ENCODE measurements at regions not wholly inside any gene's neighbourhood (a gene's known extent, or its start where the extent isn't known, plus 50 kb on each side); places are given as distances from the start of the nearest gene placed in this dataset.

GRCh38 chr13:86201477-86201876, 402.3 kb upstream of the SLITRK6 start:
- Mint-ChIP-seq H3K27ac (no peak overlapping the region), H3K9me3 (peaks cover 1 to 2% of the 10 kb centered on the region in 2 donors), H3K36me3 (no peaks in the 10 kb centered on the region)
- peak; percentile 54 to 71 for ATAC-seq
- DNase-seq (ENCODE audit: low spot score in 2 of 2): no peak

DNA sequence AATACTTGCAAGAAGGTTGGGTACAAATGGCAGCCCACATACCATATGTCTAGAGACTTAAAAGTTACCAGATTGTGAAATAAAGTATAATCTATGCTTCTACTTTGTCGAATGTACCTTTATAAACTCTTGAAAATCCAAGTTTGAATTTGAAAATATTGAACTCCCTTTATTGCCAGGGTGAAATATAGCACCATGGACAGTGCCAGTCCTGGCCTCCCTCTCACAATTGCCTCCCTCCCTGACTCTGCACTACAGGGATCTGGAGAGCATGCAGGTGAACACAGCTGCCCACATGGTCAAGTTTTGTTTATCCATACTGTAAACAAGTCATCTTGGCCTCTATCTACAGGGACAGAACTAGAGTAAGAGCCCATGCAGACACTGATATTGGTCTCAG, 394.1 kb upstream of the SLITRK6 start:
- H3K27ac Mint-ChIP-seq: no peak overlapping the region

DNA sequence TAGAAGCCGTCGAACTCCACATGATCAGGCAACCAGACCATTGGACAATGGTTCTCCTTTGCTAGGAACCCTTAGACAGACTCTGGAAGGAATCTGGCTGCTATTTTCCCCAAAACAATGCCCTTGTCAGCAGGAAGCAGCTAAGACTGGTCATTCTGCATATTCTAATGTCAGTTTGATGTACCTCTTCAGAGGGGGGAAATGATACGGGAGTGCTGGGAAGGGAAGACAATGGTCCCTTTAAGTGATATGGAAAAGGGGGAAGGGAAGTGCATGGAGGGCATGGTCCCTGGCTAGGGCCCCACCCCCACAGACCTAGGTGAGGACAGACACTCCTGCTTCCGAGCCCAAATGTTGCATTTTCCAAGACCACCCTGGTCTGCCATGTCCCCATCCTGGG, 389.0 kb upstream of the SLITRK6 start:
- DNase-seq (ENCODE audit: low spot score in 2 of 2) (no peak), ATAC-seq (no peak)
- Mint-ChIP-seq H3K9me3 (peaks cover 29 to 33% of the 10 kb centered on the region in 2 donors), H3K36me3 (peaks cover 0 to 15% of the 10 kb centered on the region in 2 donors), H3K27ac (no peak overlapping the region)

More for the DNA sequence above, 394.1 kb upstream of the SLITRK6 start:
- DNase-seq (ENCODE audit: low spot score in 2 of 2) (no peak), ATAC-seq (no peak)
- Mint-ChIP-seq H3K9me3 (peaks cover 19 to 21% of the 10 kb centered on the region in 2 donors), H3K36me3 (peaks cover 0 to 5% of the 10 kb centered on the region in 2 donors)

- no peak for DNase-seq (ENCODE audit: low spot score in 2 of 2)
- H3K27ac Mint-ChIP-seq: no peak overlapping the region
Measured at GRCh38 chr13:86185636-86186035, 386.4 kb upstream of the SLITRK6 start.

DNA sequence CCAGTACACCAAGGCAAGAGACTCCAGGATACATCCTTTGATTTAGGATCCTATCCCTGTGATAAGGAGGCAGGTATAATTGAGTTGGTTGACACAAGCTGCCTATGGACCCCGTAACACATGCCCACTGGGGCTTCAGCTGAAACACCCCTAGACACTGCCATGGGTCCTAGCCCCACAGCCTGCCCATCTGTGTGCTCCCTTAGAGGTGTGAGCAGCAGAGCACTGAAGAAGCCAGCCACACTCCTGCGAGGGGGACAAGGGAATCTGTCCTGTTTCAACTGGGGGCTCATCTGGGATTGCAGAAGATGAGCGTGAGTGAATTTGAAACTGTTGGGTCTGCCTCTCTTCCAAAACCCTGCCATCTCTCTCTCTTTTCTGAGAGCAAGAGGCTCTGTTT, 385.9 kb upstream of the SLITRK6 start:
- Mint-ChIP-seq H3K9me3 (peaks cover 23 to 35% of the 10 kb centered on the region in 2 donors), H3K27ac (no peak overlapping the region), H3K36me3 (peaks cover 0 to 22% of the 10 kb centered on the region in 2 donors)
- no peak for ATAC-seq
- no peak for DNase-seq (ENCODE audit: low spot score in 2 of 2)

More at GRCh38 chr13:86185636-86186035, 386.4 kb upstream of the SLITRK6 start:
- ATAC-seq: no peak
- Mint-ChIP-seq H3K9me3 (peaks cover 25 to 37% of the 10 kb centered on the region in 2 donors), H3K36me3 (peaks cover 0 to 22% of the 10 kb centered on the region in 2 donors)

GRCh38 chr13:86174622-86175021, 375.4 kb upstream of the SLITRK6 start:
- no peak for ATAC-seq
- Mint-ChIP-seq H3K36me3 (no peaks in the 10 kb centered on the region), H3K27ac (no peak overlapping the region), H3K9me3 (peaks cover 0 to 4% of the 10 kb centered on the region in 2 donors)
- no peak for DNase-seq (ENCODE audit: low spot score in 2 of 2)

GRCh38 chr13:86172961-86173360, 373.7 kb upstream of the SLITRK6 start:
- ATAC-seq: no peak
- Mint-ChIP-seq H3K27ac (no peak overlapping the region), H3K36me3 (no peaks in the 10 kb centered on the region), H3K9me3 (peaks cover 0 to 4% of the 10 kb centered on the region in 2 donors)
- no peak for DNase-seq (ENCODE audit: low spot score in 2 of 2)

DNA sequence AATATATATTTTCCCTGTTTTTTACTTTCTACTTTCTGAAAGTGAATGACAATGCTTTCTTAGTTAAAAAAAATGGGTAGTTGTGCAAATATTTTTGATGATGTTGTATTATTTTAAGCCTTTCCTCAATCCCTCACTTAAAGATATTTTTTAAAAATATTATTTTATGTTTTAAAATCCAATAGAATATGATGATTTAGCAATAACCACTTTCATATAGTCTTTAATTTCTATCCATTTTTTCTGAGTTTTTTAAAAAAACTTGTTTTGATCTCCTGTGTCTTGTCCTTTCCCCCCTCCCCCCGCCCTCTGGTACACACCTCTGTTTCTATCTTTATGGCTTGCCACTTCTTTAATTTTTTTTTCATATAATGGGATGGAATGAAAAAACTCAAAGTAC, 362.0 kb upstream of the SLITRK6 start:
- Mint-ChIP-seq H3K9me3 (no peaks in the 10 kb centered on the region), H3K36me3 (no peaks in the 10 kb centered on the region), H3K27ac (no peak overlapping the region)
- ATAC-seq: no peak
- no peak for DNase-seq (ENCODE audit: low spot score in 2 of 2)

DNA sequence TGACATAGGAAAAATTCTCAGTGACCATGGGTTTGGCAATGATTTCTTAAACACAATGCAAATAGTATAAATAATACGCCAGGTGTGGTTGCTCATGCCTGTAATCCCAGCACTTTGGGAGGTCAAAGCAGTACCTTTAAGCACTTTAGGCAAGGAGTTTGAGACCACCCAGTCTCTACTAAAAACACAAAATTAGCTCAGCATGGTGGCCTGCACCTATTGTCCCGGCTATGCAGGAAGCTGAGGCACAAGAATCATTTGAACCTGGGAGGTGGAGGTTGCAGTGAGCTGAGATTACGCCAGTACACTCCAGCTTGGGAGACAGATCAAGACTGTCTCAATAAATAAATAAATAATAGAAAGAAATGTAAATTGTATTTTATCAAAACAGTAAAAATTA, 356.5 kb upstream of the SLITRK6 start:
- ATAC-seq: no peak
- no peaks in the 10 kb centered on the region for H3K36me3 Mint-ChIP-seq
- peaks cover 5 to 6% of the 10 kb centered on the region in 2 donors for H3K9me3 Mint-ChIP-seq
- no peak overlapping the region for H3K27ac Mint-ChIP-seq
- no peak for DNase-seq (ENCODE audit: low spot score in 2 of 2)

DNA sequence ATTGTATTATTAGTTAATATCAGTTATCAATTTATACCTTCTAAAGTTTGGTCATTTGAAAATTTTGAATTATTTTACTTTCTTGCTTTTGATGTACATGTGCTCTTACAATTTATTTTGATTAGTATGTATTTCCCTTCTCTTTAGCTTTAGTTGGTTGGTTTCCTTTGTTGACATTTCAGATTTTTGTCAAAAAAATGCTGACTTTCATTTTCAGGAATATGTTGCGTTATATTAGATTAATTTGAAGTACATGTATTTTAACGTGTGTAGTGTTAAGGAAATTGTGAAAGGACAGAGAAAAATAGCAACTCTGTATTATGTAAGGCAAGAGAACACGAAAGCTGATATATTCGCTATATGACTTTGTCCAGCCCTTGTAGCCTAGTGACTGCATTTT, 342.9 kb upstream of the SLITRK6 start:
- no peaks in the 10 kb centered on the region for H3K36me3 Mint-ChIP-seq
- H3K9me3 Mint-ChIP-seq: peaks cover 0 to 3% of the 10 kb centered on the region in 2 donors
- no peak for ATAC-seq
- H3K27ac Mint-ChIP-seq: no peak overlapping the region
- no peak for DNase-seq (ENCODE audit: low spot score in 2 of 2)

- H3K36me3 Mint-ChIP-seq: no peaks in the 10 kb centered on the region
- ATAC-seq (no peak), DNase-seq (ENCODE audit: low spot score in 2 of 2) (no peak)
- no peak overlapping the region for H3K27ac Mint-ChIP-seq
- H3K9me3 Mint-ChIP-seq: peaks cover 0 to 4% of the 10 kb centered on the region in 2 donors
Measured at GRCh38 chr13:86135856-86136255, 336.6 kb upstream of the SLITRK6 start.

- ATAC-seq (no peak), DNase-seq (ENCODE audit: low spot score in 2 of 2) (no peak)
- peaks cover 10 to 18% of the 10 kb centered on the region in 2 donors for H3K9me3 Mint-ChIP-seq
- H3K27ac Mint-ChIP-seq: no peak overlapping the region
- peaks cover 0 to 4% of the 10 kb centered on the region in 2 donors for H3K36me3 Mint-ChIP-seq
Measured at GRCh38 chr13:86121881-86122280, 322.7 kb upstream of the SLITRK6 start.

GRCh38 chr13:86109107-86109506, 309.9 kb upstream of the SLITRK6 start:
- ATAC-seq (no peak), DNase-seq (ENCODE audit: low spot score in 2 of 2) (no peak)
- peaks cover 0 to 17% of the 10 kb centered on the region in 2 donors for H3K36me3 Mint-ChIP-seq
- peaks cover 35 to 38% of the 10 kb centered on the region in 2 donors for H3K9me3 Mint-ChIP-seq
- no peak overlapping the region for H3K27ac Mint-ChIP-seq

GRCh38 chr13:86108334-86108733, 309.1 kb upstream of the SLITRK6 start:
- no peak for ATAC-seq
- Mint-ChIP-seq H3K27ac (no peak overlapping the region), H3K9me3 (peaks cover 39 to 44% of the 10 kb centered on the region in 2 donors), H3K36me3 (peaks cover 0 to 17% of the 10 kb centered on the region in 2 donors)
- DNase-seq (ENCODE audit: low spot score in 2 of 2): no peak

- peaks cover 15 to 16% of the 10 kb centered on the region in 2 donors for H3K9me3 Mint-ChIP-seq
- no peaks in the 10 kb centered on the region for H3K36me3 Mint-ChIP-seq
- H3K27ac Mint-ChIP-seq: no peak overlapping the region
- ATAC-seq (no peak), DNase-seq (ENCODE audit: low spot score in 2 of 2) (no peak)
Measured at GRCh38 chr13:86098511-86098910, 299.3 kb upstream of the SLITRK6 start.

DNA sequence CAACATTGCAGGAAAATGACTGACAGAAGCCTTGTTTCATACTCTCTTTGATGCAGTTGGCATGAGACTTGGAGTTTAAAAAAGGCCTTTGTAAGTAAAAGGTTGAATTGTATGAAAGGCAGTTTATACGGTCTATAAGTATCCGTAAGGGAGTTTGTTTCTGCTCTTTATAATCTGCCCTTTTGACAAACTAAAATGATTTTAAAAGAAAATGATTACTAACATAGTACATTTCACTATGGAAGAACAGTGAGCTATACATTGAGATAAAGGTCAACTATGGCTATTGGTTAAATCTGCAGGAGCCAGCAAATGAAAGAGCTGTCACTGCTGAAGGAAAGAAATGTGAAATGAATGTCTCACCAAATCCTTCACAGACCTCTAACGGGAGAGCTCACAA, 296.1 kb upstream of the SLITRK6 start:
- DNase-seq (ENCODE audit: low spot score in 2 of 2): no peak
- Mint-ChIP-seq H3K36me3 (no peaks in the 10 kb centered on the region), H3K9me3 (peaks cover 13 to 14% of the 10 kb centered on the region in 2 donors), H3K27ac (no peak overlapping the region)
- ATAC-seq: no peak

GRCh38 chr13:86090181-86090580, 291.0 kb upstream of the SLITRK6 start:
- Mint-ChIP-seq H3K27ac (no peak overlapping the region), H3K36me3 (no peaks in the 10 kb centered on the region), H3K9me3 (peaks cover 14 to 17% of the 10 kb centered on the region in 2 donors)
- ATAC-seq: no peak
- DNase-seq (ENCODE audit: low spot score in 2 of 2): no peak

- no peak for ATAC-seq
- Mint-ChIP-seq H3K9me3 (peaks cover 13 to 14% of the 10 kb centered on the region in 2 donors), H3K36me3 (no peaks in the 10 kb centered on the region), H3K27ac (peak overlapping the region in 1 of 2 donors; percentile 29)
- no peak for DNase-seq (ENCODE audit: low spot score in 2 of 2)
Measured at GRCh38 chr13:86087244-86087643, 288.0 kb upstream of the SLITRK6 start.

GRCh38 chr13:86085890-86086289, 286.7 kb upstream of the SLITRK6 start:
- H3K9me3 Mint-ChIP-seq: peaks cover 9% of the 10 kb centered on the region in 2 donors
- ATAC-seq (no peak), DNase-seq (ENCODE audit: low spot score in 2 of 2) (no peak)
- no peak overlapping the region for H3K27ac Mint-ChIP-seq
- H3K36me3 Mint-ChIP-seq: peaks cover 0 to 4% of the 10 kb centered on the region in 2 donors
